HUES6 (cell line): ENCODE measurements at regions not wholly inside any gene's neighbourhood (a gene's known extent, or its start where the extent isn't known, plus 50 kb on each side); places are given as distances from the start of the nearest gene placed in this dataset.

Experiments used
- H3K27ac ChIP-seq: 2 replicates; pipeline ENCODE4 v1.7.0; 2013; ENCODE audit warnings: low read depth, mild to moderate bottlenecking, low read length, inconsistent platforms
- H3K27me3 ChIP-seq: 2 replicates; pipeline ENCODE4 v1.6.1; 2013; ENCODE audit warnings: low read length; ENCODE audit not compliant: control insufficient read depth, insufficient read depth
- H3K36me3 ChIP-seq: 2 replicates; pipeline ENCODE4 v1.6.1; 2013; ENCODE audit warnings: low read length; ENCODE audit not compliant: control insufficient read depth, insufficient read depth
- H3K4me1 ChIP-seq: 2 replicates; pipeline ENCODE4 v1.6.1; 2013; ENCODE audit warnings: low read length; ENCODE audit not compliant: control insufficient read depth, insufficient read depth
- H3K4me3 ChIP-seq: 2 replicates; pipeline ENCODE4 v1.5.1; 2013; ENCODE audit warnings: low read depth, low read length
- H3K9ac ChIP-seq: one replicate; pipeline ENCODE4 v1.6.1; 2013; ENCODE audit warnings: mild to moderate bottlenecking, low read length
- H3K9me3 ChIP-seq: 2 replicates; pipeline ENCODE4 v1.6.1; 2013; ENCODE audit warnings: low read depth, low read length; ENCODE audit not compliant: control insufficient read depth, insufficient read depth

GRCh38 chr17:12328204-12328603, 307.5 kb downstream of the MAP2K4 start:
- no peaks in the 10 kb centered on the region for H3K36me3 ChIP-seq
- no peak overlapping the region for H3K9ac ChIP-seq
- H3K4me1 ChIP-seq, result no peaks in the 10 kb centered on the region
- H3K9me3 ChIP-seq, result peaks cover 26% of the 10 kb centered on the region
- no peak overlapping the region for H3K4me3 ChIP-seq
- H3K27me3 ChIP-seq, result no peaks in the 10 kb centered on the region
- no peak overlapping the region for H3K27ac ChIP-seq

DNA sequence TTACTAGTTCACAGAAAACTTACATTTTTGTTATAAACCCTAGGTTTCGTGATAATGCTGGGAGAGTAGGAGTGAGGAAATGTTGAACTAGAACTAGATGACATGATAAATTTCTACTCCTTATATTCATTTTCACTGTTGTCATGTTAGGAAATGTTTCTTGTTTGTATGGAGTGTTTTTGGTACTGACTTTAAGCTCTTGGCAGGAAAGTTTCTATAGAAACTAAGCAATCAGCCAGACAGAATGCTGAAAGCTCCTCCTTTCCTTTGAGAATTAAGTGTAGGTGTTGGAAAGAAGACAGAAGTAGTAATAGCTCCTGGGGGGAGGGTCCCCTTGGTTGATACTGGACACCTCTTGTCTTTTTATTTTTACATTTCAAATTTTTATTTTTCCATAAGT, 309.8 kb downstream of the MAP2K4 start:
- Histone ChIP-seq H3K4me3 (no peak overlapping the region), H3K27ac (no peak overlapping the region), H3K9ac (no peak overlapping the region), H3K27me3 (no peaks in the 10 kb centered on the region), H3K9me3 (peaks cover 26% of the 10 kb centered on the region), H3K36me3 (no peaks in the 10 kb centered on the region), H3K4me1 (no peaks in the 10 kb centered on the region)

DNA sequence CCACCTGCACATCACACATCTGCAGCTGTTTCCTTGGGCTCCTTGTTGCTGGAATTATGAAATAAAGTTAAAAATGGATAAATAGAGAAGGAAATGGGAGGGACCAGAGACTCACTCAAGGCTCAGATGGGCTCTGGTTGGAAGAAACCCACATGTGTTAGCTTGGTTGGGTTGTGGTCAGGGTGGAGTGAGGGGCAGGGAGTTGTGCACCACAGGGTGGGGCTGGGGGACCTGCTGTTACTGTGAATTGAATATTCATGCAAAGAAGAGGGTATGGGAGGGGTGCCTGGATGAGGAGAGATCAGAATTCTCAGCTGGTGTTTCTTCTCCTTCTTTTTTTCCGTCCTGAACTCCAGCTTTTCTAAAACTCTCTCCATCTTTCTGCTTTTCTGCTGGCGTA, 320.7 kb downstream of the MAP2K4 start:
- Histone ChIP-seq H3K9me3 (no peaks in the 10 kb centered on the region), H3K9ac (no peak overlapping the region), H3K27me3 (no peaks in the 10 kb centered on the region), H3K4me3 (no peak overlapping the region), H3K4me1 (0 out of 2 replicates have a peak, but pooled peaks cover 4% of the 10 kb centered on the region), H3K36me3 (no peaks in the 10 kb centered on the region), H3K27ac (no peak overlapping the region)

- Histone ChIP-seq H3K27me3 (no peaks in the 10 kb centered on the region), H3K4me3 (no peak overlapping the region), H3K9me3 (no peaks in the 10 kb centered on the region), H3K4me1 (0 out of 2 replicates have a peak, but pooled peaks cover 4% of the 10 kb centered on the region), H3K9ac (no peak overlapping the region), H3K27ac (no peak overlapping the region), H3K36me3 (no peaks in the 10 kb centered on the region)
These were observed 321.5 kb downstream of the MAP2K4 start for GRCh38 chr17:12342161-12342560.

- no peaks in the 10 kb centered on the region for H3K36me3 ChIP-seq
These were observed 322.1 kb downstream of the MAP2K4 start for GRCh38 chr17:12342609-12343435.

DNA sequence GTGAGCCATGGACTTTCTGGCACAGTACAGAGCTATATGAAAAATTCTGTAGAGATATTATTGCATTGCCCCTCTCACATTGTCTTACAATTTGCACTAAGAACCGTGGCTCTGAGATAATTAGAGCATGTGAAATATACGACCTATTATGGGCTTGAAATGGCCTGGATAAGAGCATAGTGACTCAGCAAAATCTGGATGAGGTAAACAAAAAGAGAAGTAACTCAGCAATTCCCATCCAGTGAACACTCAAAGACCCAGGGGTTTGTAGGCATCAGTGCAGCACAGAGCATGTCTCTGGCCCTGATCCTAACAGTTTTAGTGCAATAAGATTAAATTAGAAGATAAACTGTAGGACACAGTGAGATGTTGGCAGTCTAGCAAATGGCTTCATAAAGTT, 317.2 kb upstream of the MYOCD start:
- Histone ChIP-seq H3K9me3 (peaks cover 9% of the 10 kb centered on the region; the same call in 1 of the 2 replicates), H3K9ac (no peak overlapping the region), H3K27me3 (no peaks in the 10 kb centered on the region), H3K36me3 (no peaks in the 10 kb centered on the region), H3K27ac (no peak overlapping the region), H3K4me3 (no peak overlapping the region), H3K4me1 (no peaks in the 10 kb centered on the region)

More at GRCh38 chr17:12342609-12343435, 322.1 kb downstream of the MAP2K4 start:
- H3K9ac ChIP-seq, result no peak overlapping the region
- H3K9me3 ChIP-seq, result no peaks in the 10 kb centered on the region
- H3K27me3 ChIP-seq, result no peaks in the 10 kb centered on the region
- H3K27ac ChIP-seq, result no peak overlapping the region
- H3K4me1 ChIP-seq, result 0 out of 2 replicates have a peak, but pooled peaks cover 4% of the 10 kb centered on the region
- H3K4me3 ChIP-seq, result no peak overlapping the region

DNA sequence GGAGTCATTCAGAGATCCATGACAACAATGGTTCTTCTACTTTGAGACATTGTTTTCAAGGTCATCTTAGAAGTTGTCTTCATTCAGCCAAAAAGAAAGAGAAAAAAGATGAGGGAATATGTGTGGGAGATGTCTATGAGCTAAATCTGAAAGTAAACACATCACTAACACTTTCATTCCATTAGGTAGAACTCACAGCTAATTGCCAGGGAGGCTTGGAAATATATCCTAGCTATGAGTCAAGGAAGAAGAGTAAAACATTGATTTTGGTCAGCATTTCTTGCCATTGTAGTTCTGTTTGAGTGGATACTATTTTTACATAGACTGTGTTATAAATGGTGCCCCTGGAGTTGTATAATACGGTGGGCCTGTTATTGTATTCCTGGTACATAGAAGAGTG, 316.4 kb upstream of the MYOCD start:
- no peak overlapping the region for H3K4me3 ChIP-seq
- H3K27ac ChIP-seq, result no peak overlapping the region
- H3K4me1 ChIP-seq, result no peaks in the 10 kb centered on the region
- H3K9me3 ChIP-seq, result peaks cover 9% of the 10 kb centered on the region; the same call in 1 of the 2 replicates
- H3K27me3 ChIP-seq, result no peaks in the 10 kb centered on the region
- H3K36me3 ChIP-seq, result no peaks in the 10 kb centered on the region
- H3K9ac ChIP-seq, result no peak overlapping the region

- Histone ChIP-seq H3K27me3 (no peaks in the 10 kb centered on the region), H3K27ac (no peak overlapping the region), H3K4me3 (no peak overlapping the region), H3K4me1 (no peaks in the 10 kb centered on the region), H3K9ac (no peak overlapping the region), H3K36me3 (no peaks in the 10 kb centered on the region), H3K9me3 (peaks cover 13% of the 10 kb centered on the region; the same call in 1 of the 2 replicates)
These were observed 313.6 kb upstream of the MYOCD start for GRCh38 chr17:12352127-12352526.

DNA sequence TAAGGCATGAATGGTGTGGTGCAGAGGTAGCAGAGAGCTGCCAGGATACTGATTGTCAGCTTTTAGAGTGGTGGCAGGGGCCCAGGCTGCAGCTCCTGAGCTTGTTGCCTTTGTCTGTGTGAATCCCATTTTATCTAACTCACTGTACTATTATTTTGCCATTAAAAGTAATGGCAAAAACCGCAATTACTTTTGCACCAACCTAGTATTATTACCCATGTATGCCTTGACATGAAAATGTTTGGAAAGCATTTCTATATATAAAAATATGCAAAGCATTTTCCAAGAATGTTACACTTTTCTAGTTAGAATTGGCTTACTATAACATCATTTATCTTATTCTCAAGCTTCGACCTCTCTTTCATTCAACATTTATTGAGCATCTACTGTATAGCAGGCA, 308.1 kb upstream of the MYOCD start:
- 0 out of 2 replicates have a peak, but pooled peaks cover 4% of the 10 kb centered on the region for H3K9me3 ChIP-seq

DNA sequence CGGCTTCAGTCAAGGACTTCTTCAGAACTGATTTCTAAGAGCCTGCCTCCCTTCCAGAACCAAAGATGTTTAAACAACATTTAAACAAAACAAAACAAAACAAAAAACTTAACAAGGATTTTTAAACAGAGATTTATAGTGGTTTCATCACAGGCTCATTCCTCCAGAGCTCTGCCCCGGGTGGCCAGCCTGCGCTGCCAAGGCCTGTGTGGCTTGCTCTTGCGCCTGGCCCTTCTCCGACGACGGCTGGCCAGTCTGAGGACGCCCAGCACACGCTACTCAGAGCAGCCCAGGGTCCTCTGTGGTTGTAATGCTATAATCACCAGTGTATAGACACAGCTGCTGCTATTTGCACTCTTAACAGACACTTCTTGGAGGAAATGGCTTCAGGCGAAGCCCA, 307.2 kb upstream of the MYOCD start:
- Histone ChIP-seq H3K9me3 (0 out of 2 replicates have a peak, but pooled peaks cover 4% of the 10 kb centered on the region), H3K9ac (no peak overlapping the region), H3K36me3 (no peaks in the 10 kb centered on the region), H3K27ac (no peak overlapping the region), H3K27me3 (no peaks in the 10 kb centered on the region), H3K4me3 (no peak overlapping the region), H3K4me1 (no peaks in the 10 kb centered on the region)

More for the DNA sequence above, 308.1 kb upstream of the MYOCD start:
- no peaks in the 10 kb centered on the region for H3K4me1 ChIP-seq
- H3K27me3 ChIP-seq, result no peaks in the 10 kb centered on the region
- H3K27ac ChIP-seq, result no peak overlapping the region
- no peak overlapping the region for H3K9ac ChIP-seq
- H3K4me3 ChIP-seq, result no peak overlapping the region
- no peaks in the 10 kb centered on the region for H3K36me3 ChIP-seq

DNA sequence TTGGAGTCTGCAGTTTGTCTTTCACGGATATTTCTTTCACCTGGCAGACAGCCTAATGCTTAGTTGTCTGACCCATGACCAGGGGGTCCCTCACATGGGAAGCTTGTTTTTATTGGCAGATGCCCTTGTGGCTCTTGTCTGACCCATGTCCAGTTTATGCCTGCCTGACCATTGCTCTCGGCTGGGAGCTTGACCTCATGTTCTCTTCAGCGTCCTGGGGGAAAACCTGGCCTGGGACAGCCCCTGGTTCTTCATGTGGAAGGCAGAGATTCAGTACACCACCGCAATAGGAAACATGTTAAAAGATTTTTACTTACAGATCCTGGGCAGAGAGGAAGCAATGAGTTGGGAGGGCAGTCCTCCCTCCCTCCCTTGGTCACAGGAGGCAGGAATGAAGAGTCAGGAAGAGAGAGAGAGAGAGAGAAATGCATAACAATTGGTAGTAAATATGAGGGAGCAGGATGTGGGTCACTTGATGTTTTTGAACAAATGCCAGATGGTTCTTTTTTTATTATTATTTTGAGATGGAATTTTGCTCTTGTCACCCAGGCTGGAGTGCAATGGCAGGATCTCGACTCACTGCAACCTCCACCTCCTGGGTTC, 302.7 kb upstream of the MYOCD start:
- peaks cover 5% of the 10 kb centered on the region; the same call in 1 of the 2 replicates for H3K9me3 ChIP-seq
- no peak overlapping the region for H3K9ac ChIP-seq
- H3K27me3 ChIP-seq, result no peaks in the 10 kb centered on the region
- no peak overlapping the region for H3K4me3 ChIP-seq
- no peaks in the 10 kb centered on the region for H3K4me1 ChIP-seq
- H3K36me3 ChIP-seq, result no peaks in the 10 kb centered on the region
- no peak overlapping the region for H3K27ac ChIP-seq
